ENCODE measurements at regions not wholly inside any gene's neighbourhood (a gene's known extent, or its start where the extent isn't known, plus 50 kb on each side); places are given as distances from the start of the nearest gene placed in this dataset.

DNA sequence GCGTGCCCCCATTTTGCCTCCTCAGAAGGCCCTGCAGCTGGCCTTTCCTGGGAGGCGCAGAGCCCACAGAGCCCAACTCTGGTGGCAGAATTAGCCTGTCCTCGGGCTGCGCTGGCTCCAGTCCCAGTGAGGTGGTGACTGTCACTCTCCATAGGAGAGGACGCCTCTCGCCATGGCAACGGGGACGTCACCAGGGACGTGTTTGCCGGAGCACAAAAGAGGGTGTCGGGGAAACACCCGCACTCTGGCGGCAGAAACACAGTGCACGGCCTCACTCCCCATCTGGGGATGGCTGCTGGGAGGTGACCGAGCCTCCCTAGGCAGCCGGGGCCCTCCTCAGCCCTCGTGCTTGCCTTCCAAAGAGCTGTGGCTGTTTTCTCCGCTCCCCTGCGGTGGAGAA lies 50.2 kb upstream of the NCOR2 start:
- no peaks in the 10 kb centered on the region for H3K79me2 ChIP-seq (ENCODE audit: low read length)
- TF ChIP-seq EZH2phosphoT487 (IDR thresholded peaks at IDR 0.05; ENCODE audit: low read depth) (no peak), CTCF (IDR thresholded peaks at IDR 0.05; ENCODE audit: low read depth, low read length) (no peak)
- H2AFZ ChIP-seq (ENCODE audit: low read depth, low read length), result no peak overlapping the region
- H3K27me3 ChIP-seq (ENCODE audit: low read depth, low read length), result peaks cover 9% of the 10 kb centered on the region; the same call in 1 of the 2 replicates
- H3K9ac ChIP-seq (ENCODE audit: low read length), result no peak overlapping the region
- H3K36me3 ChIP-seq (replicated peaks; ENCODE audit: low read depth, low read length), result no peaks in the 10 kb centered on the region
- H3K27ac ChIP-seq (ENCODE audit: low read length), result no peak overlapping the region
- H3K4me3 ChIP-seq (ENCODE audit: low read length), result no peak overlapping the region
- no peaks in the 10 kb centered on the region for H3K9me3 ChIP-seq (ENCODE audit: insufficient read depth, low read length)
- no peak overlapping the region for H3K4me2 ChIP-seq (ENCODE audit: low read length)
- no peaks in the 10 kb centered on the region for H3K4me1 ChIP-seq (ENCODE audit: low read length)
- no peaks in the 10 kb centered on the region for H4K20me1 ChIP-seq (ENCODE audit: insufficient read depth, low read length)
